Heart left ventricle (tissue), 16 donors: ENCODE measurements at regions not wholly inside any gene's neighbourhood (a gene's known extent, or its start where the extent isn't known, plus 50 kb on each side); places are given as distances from the start of the nearest gene placed in this dataset.

Source experiments
- ATAC-seq, 4 donors: fragments of 200-7000 bp; cut with Tn5 transposase; one replicate each; pipeline ENCODE4 v1.9.1; 2020 to 2022; ENCODE audit warnings: moderate library complexity in 4 of 4, mild to moderate bottlenecking in 3 of 4, moderate number of reproducible peaks in 1 of 4
- DNase-seq, 5 donors: peaks; one replicate each; pipeline ENCODE4 v3.0.0-alpha.2; 2020
- H3K27ac ChIP-seq, 12 donors: fragments of 200-600 bp; sonication (generic) in 4 of 12; one replicate each; pipeline versions ENCODE4 v1.5.0 to v1.8.0; 2016 to 2022; ENCODE audit warnings: mild to moderate bottlenecking in 2 of 12
- H3K27me3 ChIP-seq, 9 donors: fragments of 200-600 bp; sonication (generic) in 2 of 9; one replicate each; pipeline versions ENCODE4 v1.5.1 to v1.8.0; 2016 to 2022; ENCODE audit warnings: mild to moderate bottlenecking in 3 of 9
- H3K36me3 ChIP-seq, 9 donors: fragments of 200-600 bp; sonication (generic) in 2 of 9; one replicate each; pipeline versions ENCODE4 v1.5.0 to v1.8.0; 2018 to 2022; ENCODE audit warnings: mild to moderate bottlenecking in 2 of 9
- H3K4me1 ChIP-seq, 12 donors: fragments of 200-600 bp; sonication (generic) in 4 of 12; one replicate each; pipeline versions ENCODE4 v1.5.0 to v1.8.0; 2016 to 2022; ENCODE audit warnings: mild to moderate bottlenecking in 3 of 12
- H3K4me3 ChIP-seq, 12 donors: fragments of 200-600 bp; sonication (generic) in 4 of 12; one replicate each; pipeline versions ENCODE4 v1.5.0 to v1.8.0; 2017 to 2022; ENCODE audit warnings: mild to moderate bottlenecking in 9 of 12, moderate library complexity in 4 of 12
- H3K9me3 ChIP-seq, 12 donors: fragments of 200-600 bp; sonication (generic) in 4 of 12; one replicate each; pipeline versions ENCODE4 v1.5.0 to v1.8.0; 2016 to 2022; ENCODE audit warnings: mild to moderate bottlenecking in 1 of 12
- CTCF ChIP-seq, 12 donors: fragments of 200-600 bp; sonication (generic) in 4 of 12; IDR thresholded peaks; one replicate each; pipeline versions ENCODE4 v1.5.0 to v1.8.0; 2018 to 2022; ENCODE audit warnings: antibody characterized with exemption in 12 of 12, mild to moderate bottlenecking in 5 of 12
- POLR2A ChIP-seq, 2 donors: fragments of 450-650 bp; IDR thresholded peaks; one replicate each; pipeline ENCODE4 v1.6.1; 2017; ENCODE audit warnings: antibody characterized with exemption in 2 of 2, mild to moderate bottlenecking in 2 of 2, moderate library complexity in 2 of 2
- WGBS, 4 donors: extraction: QIAGEN DNeasy Blood & Tissue Kit in 2 of 4; methylation state at CpG; one replicate each; pipeline versions ENCODE4 v1.1.5 to v1.1.7; 2013 to 2018; 5-methylcytosine and 5-hydroxymethylcytosine counted together
- intact Hi-C, 10 donors: fragments of 100-400 bp; cut with DNase I; formaldehyde crosslinking; loops; one replicate each; pipeline versions ENCODE4 v1.11.1 to v1.14.2; 2022
- donor health status: ischemic (EF 13 %, LVEDD 7.1; RV severe dilation, severe dysfunction).
- donor health status: healthy with polysubstance abuse.
- donor health status: DM: no; HTN: yes; CAD: no.
- donor health status: DM: no; HTN: no; CAD: no.
- donor health status: ischemic (EF 25% LVEDD 6.9; RV normal size, moderate dysfunction).
- donor health status: ischemic (EF 25% LVEDD 5.7; RV mildly dilated, moderate dysfunction).
- donor health status: healthy.
- donor health status: DM: yes; HTN: yes; CAD: no.
- donor health status: ischemic (EF 35%, LVEDD 5.7; RV mildly dilated, moderate dysfunction).
- donor health status: nonischemic (EF 11% LVEDD 7.7; RV severe dilation, severe dysfunction).
- donor health status: DM: yes; HTN: yes; CAD: no.
- donor health status: PGD.
- donor health status: ischemic (EF 29% LVEDD 5.4; RV normal size, mild dysfunction).
- donor health status: nonischemic (EF 23%, LVEDD 6.1; RV moderate dilation, normal function).

GRCh38 chr4:35253331-35253730, 991.0 kb downstream of the ARAP2 start:
- intact Hi-C loops: no loop called here
- DNase-seq: no peak
- Histone ChIP-seq H3K27ac (no peak overlapping the region), H3K36me3 (no peaks in the 10 kb centered on the region), H3K4me3 (no peak overlapping the region), H3K4me1 (no peaks in the 10 kb centered on the region), H3K9me3 (peaks cover 0 to 2% (median 0%) of the 10 kb centered on the region in 12 donors), H3K27me3 (no peaks in the 10 kb centered on the region)
- 73 to 76% (median 73%) methylated on average over 2 of the region's 2 CpGs for WGBS, 4 donors
- TF ChIP-seq CTCF (IDR thresholded peaks at IDR 0.05) (no peak), POLR2A (IDR thresholded peaks at IDR 0.05) (no peak)
- no peak for ATAC-seq

- Histone ChIP-seq H3K9me3 (no peaks in the 10 kb centered on the region), H3K27ac (no peak overlapping the region), H3K4me3 (no peak overlapping the region), H3K36me3 (no peaks in the 10 kb centered on the region), H3K27me3 (no peaks in the 10 kb centered on the region), H3K4me1 (no peaks in the 10 kb centered on the region)
- no peak for TF ChIP-seq POLR2A (IDR thresholded peaks at IDR 0.05)
- no peak for TF ChIP-seq CTCF (IDR thresholded peaks at IDR 0.05)
- no peak for ATAC-seq
- intact Hi-C loops: no loop called here
- 63 to 82% (median 69%) methylated on average over 2 of the region's 2 CpGs for WGBS, 4 donors
- DNase-seq: no peak
Measured at GRCh38 chr4:35286434-35286833, 957.9 kb downstream of the ARAP2 start.

GRCh38 chr4:35300996-35301774, 943.1 kb downstream of the ARAP2 start:
- intact Hi-C loops: no loop called here
- H3K27ac ChIP-seq: no peak overlapping the region
- H3K4me1 ChIP-seq: no peaks in the 10 kb centered on the region
- DNase-seq: no peak
- no peaks in the 10 kb centered on the region for H3K27me3 ChIP-seq
- TF ChIP-seq CTCF (IDR thresholded peaks at IDR 0.05) (no peak), POLR2A (IDR thresholded peaks at IDR 0.05) (no peak)
- ATAC-seq: no peak
- H3K4me3 ChIP-seq: no peak overlapping the region
- no peaks in the 10 kb centered on the region for H3K36me3 ChIP-seq
- 59 to 65% (median 60%) methylated on average over 11 of the region's 11 CpGs for WGBS, 4 donors
- H3K9me3 ChIP-seq: no peaks in the 10 kb centered on the region

GRCh38 chr4:35315419-35315818, 928.9 kb downstream of the ARAP2 start:
- Histone ChIP-seq H3K9me3 (peaks cover 0 to 9% (median 0%) of the 10 kb centered on the region in 12 donors), H3K4me3 (no peak overlapping the region), H3K4me1 (no peaks in the 10 kb centered on the region), H3K36me3 (no peaks in the 10 kb centered on the region), H3K27me3 (no peaks in the 10 kb centered on the region), H3K27ac (no peak overlapping the region)
- no peak for TF ChIP-seq CTCF (IDR thresholded peaks at IDR 0.05)
- TF ChIP-seq POLR2A (IDR thresholded peaks at IDR 0.05): no peak
- no peak for ATAC-seq
- DNase-seq: no peak
- intact Hi-C loops: no loop called here
